SH-SY5Y (cell line): ENCODE measurements at regions not wholly inside any gene's neighbourhood (a gene's known extent, or its start where the extent isn't known, plus 50 kb on each side); places are given as distances from the start of the nearest gene placed in this dataset.

Experiments
- GATA2 ChIP-seq: IDR thresholded peaks from 2 replicates; pipeline ENCODE4 v1.6.1; 2011; ENCODE audit warnings: mild to moderate bottlenecking, low read depth, low read length
- GATA3 ChIP-seq: IDR thresholded peaks from 2 replicates; pipeline ENCODE4 v1.6.1; 2011; ENCODE audit warnings: low read depth, mild to moderate bottlenecking, low read length, moderate library complexity

DNA sequence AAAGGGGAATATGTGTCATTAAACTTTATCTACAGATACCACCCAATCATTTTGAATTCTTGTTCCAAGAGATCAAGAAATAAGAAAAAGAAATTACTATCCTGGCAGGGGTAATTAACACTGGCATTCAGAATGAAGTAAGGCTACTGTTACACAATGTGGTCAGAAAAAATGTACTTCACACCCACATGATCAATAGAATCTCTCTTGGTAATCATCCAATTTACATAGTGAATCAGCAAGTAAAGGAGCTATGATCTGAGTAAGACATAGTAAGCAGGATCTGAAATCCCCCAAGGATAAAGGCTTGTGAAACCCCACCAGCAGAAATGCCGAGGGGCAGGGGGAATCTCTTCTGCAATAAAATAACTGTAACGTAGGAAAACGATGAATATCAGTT lies 466.5 kb downstream of the FAM181B start:
- no peak for TF ChIP-seq GATA2
- TF ChIP-seq GATA3, result no peak
